BJ (cell line): ENCODE measurements at regions not wholly inside any gene's neighbourhood (a gene's known extent, or its start where the extent isn't known, plus 50 kb on each side); places are given as distances from the start of the nearest gene placed in this dataset.

ENCODE experiments used
- CTCF ChIA-PET: fragments of 350-600 bp; formaldehyde crosslinking; extraction: SDS; loops from one replicate; lab custom pipeline; 2021; ENCODE audit warnings: antibody characterized with exemption, inconsistent platforms; lab: Yijun Ruan, JAX
- POLR2A ChIA-PET: fragments of 300-600 bp; sonication (Branson Sonifier 250); formaldehyde crosslinking; extraction: SDS; loops from one replicate; lab custom pipeline; 2021; ENCODE audit warnings: antibody characterized with exemption; lab: Charles Lee
- DNase-seq: peaks from one replicate; pipeline ENCODE4 v3.0.0-alpha.2; 2011; ENCODE audit warnings: low read depth
- H3K27me3 ChIP-seq: 2 replicates; pipeline ENCODE4 v1.6.0; 2011; ENCODE audit warnings: low read length; ENCODE audit not compliant: control insufficient read depth, insufficient read depth
- H3K36me3 ChIP-seq: 2 replicates; pipeline ENCODE4 v1.5.1; 2011; ENCODE audit warnings: low read length; ENCODE audit not compliant: control insufficient read depth, insufficient read depth
- H3K4me3 ChIP-seq: 2 replicates; pipeline ENCODE4 v1.5.1; 2011; ENCODE audit warnings: low read depth, mild to moderate bottlenecking, control low read depth, low read length
- CTCF ChIP-seq: IDR thresholded peaks from 2 replicates; pipeline ENCODE4 v1.5.1; 2011; ENCODE audit warnings: low read depth, mild to moderate bottlenecking, control low read depth, inconsistent platforms, low read length, moderate library complexity; ENCODE audit not compliant: insufficient read depth

GRCh38 chr6:16967470-16967817 is 134.4 kb upstream of the STMND1 start:
- H3K4me3 ChIP-seq: no peak overlapping the region
- H3K27me3 ChIP-seq: no peaks in the 10 kb centered on the region
- no peak for DNase-seq
- TF ChIP-seq CTCF: no peak
- CTCF ChIA-PET: interaction anchor here (0.6 to 5.9 kb wide), 8 partner anchors 19 to 518 kb away, joined by 3 to 76 read pairs (median 4); partner anchors contain the start of gene ATXN1
- H3K36me3 ChIP-seq: no peaks in the 10 kb centered on the region
- POLR2A ChIA-PET: interaction anchor here (0.6 kb wide), 1 partner anchor 689 kb away, joined by 3 read pairs; no protein-coding TSS in a partner anchor

- POLR2A ChIA-PET: no interaction called here
- no peak for DNase-seq
- no peaks in the 10 kb centered on the region for H3K36me3 ChIP-seq
- CTCF ChIA-PET: interaction anchor here (0.6 to 5.9 kb wide), 10 partner anchors 18 to 517 kb away, joined by 3 to 76 read pairs (median 7); partner anchors contain the start of gene ATXN1
- no peak for TF ChIP-seq CTCF
- H3K4me3 ChIP-seq: no peak overlapping the region
- no peaks in the 10 kb centered on the region for H3K27me3 ChIP-seq
Measured at GRCh38 chr6:16966791-16967469, 134.9 kb upstream of the STMND1 start.

GRCh38 chr6:16965689-16966088 is 136.2 kb upstream of the STMND1 start:
- H3K36me3 ChIP-seq: no peaks in the 10 kb centered on the region
- ChIA-PET POLR2A (no interaction called here), CTCF (interaction anchor here (0.6 to 5.9 kb wide), 34 partner anchors 7 to 450 kb away, joined by 3 to 76 read pairs (median 4); partner anchors contain the start of gene ATXN1)
- H3K27me3 ChIP-seq: no peaks in the 10 kb centered on the region
- DNase-seq: no peak
- H3K4me3 ChIP-seq: no peak overlapping the region
- no peak for TF ChIP-seq CTCF

- peak; percentile 95 for TF ChIP-seq CTCF
Measured at GRCh38 chr6:16964553-16965499, 137.0 kb upstream of the STMND1 start.

GRCh38 chr6:16961577-16961976 is 140.3 kb upstream of the STMND1 start:
- TF ChIP-seq CTCF: no peak
- no peak for DNase-seq
- Histone ChIP-seq H3K27me3 (no peaks in the 10 kb centered on the region), H3K4me3 (no peak overlapping the region), H3K36me3 (no peaks in the 10 kb centered on the region)
- POLR2A ChIA-PET: no interaction called here
- CTCF ChIA-PET: interaction anchor here (0.5 to 2.8 kb wide), 5 partner anchors 11 to 197 kb away, joined by 3 to 12 read pairs (median 4); no protein-coding TSS in a partner anchor

More at GRCh38 chr6:16964553-16965499, 137.0 kb upstream of the STMND1 start:
- Histone ChIP-seq H3K27me3 (no peaks in the 10 kb centered on the region), H3K36me3 (no peaks in the 10 kb centered on the region), H3K4me3 (no peak overlapping the region)
- POLR2A ChIA-PET: no interaction called here
- CTCF ChIA-PET: interaction anchor here (0.6 to 5.9 kb wide), 40 partner anchors 8 to 449 kb away, joined by 3 to 76 read pairs (median 4); partner anchors contain the start of gene ATXN1
- no peak for DNase-seq
